Calu3 (cell line): ENCODE measurements at regions not wholly inside any gene's neighbourhood (a gene's known extent, or its start where the extent isn't known, plus 50 kb on each side); places are given as distances from the start of the nearest gene placed in this dataset.
"Not testable (repeated sequence)": the region's sequence is repeated elsewhere in the genome, so short reads cannot be mapped to it uniquely, and the experiment has no call there.

ENCODE experiments used
- BruUV-seq: library from RNA; stranded (reverse); fragments of 400-500 nt; replicated peaks from 2 replicates; lab custom pipeline; 2021; lab: Mats Ljungman, UMichigan
- CTCF ChIA-PET: fragments of 300-600 bp; sonication (Branson Sonifier 250); formaldehyde crosslinking; loops from one replicate; lab custom pipeline; 2022; ENCODE audit warnings: antibody characterized with exemption; lab: Charles Lee
- DNase-seq: peaks from one replicate; pipeline ENCODE4 v3.0.0; 2022
- H3K27ac Mint-ChIP-seq: one replicate; pipeline ENCODE4 v1.8.0; 2022; ENCODE audit warnings: mixed read lengths; ENCODE audit not compliant: unreplicated experiment
- H3K27me3 Mint-ChIP-seq: one replicate; pipeline ENCODE4 v1.8.0; 2022; ENCODE audit warnings: mixed read lengths; ENCODE audit not compliant: unreplicated experiment
- H3K36me3 Mint-ChIP-seq: one replicate; pipeline ENCODE4 v1.8.0; 2022; ENCODE audit warnings: mild to moderate bottlenecking, moderate library complexity, mixed read lengths; ENCODE audit not compliant: insufficient read depth, unreplicated experiment
- H3K4me1 Mint-ChIP-seq: one replicate; pipeline ENCODE4 v1.8.0; 2022; ENCODE audit warnings: mild to moderate bottlenecking, low read depth, mixed read lengths; ENCODE audit not compliant: unreplicated experiment
- H3K4me3 Mint-ChIP-seq: one replicate; pipeline ENCODE4 v1.8.0; 2022; ENCODE audit warnings: mild to moderate bottlenecking, low read depth, moderate library complexity, mixed read lengths; ENCODE audit not compliant: unreplicated experiment
- H3K9me3 Mint-ChIP-seq: one replicate; pipeline ENCODE4 v1.8.0; 2022; ENCODE audit warnings: low read depth, mixed read lengths; ENCODE audit not compliant: unreplicated experiment
- CTCF ChIP-seq: fragments of 200-600 bp; IDR thresholded peaks from one replicate; pipeline ENCODE4 v1.8.0; 2022; ENCODE audit warnings: antibody characterized with exemption; ENCODE audit not compliant: unreplicated experiment
- intact Hi-C: fragments of 100-400 bp; cut with micrococcal nuclease; formaldehyde crosslinking; loops from one replicate; pipeline ENCODE4 v1.10.0; 2022; ENCODE audit not compliant: unreplicated experiment

GRCh38 chr6:166235666-166236292 is 68.1 kb upstream of the TBXT start:
- no peaks in the 10 kb centered on the region for H3K4me1 Mint-ChIP-seq
- TF ChIP-seq CTCF, result no peak
- CTCF ChIA-PET, result no interaction called here
- no peak overlapping the region for H3K4me3 Mint-ChIP-seq
- no peaks in the 10 kb centered on the region for H3K9me3 Mint-ChIP-seq
- intact Hi-C loops, result no loop called here
- no peak overlapping the region for H3K27ac Mint-ChIP-seq
- H3K36me3 Mint-ChIP-seq, result no peaks in the 10 kb centered on the region
- H3K27me3 Mint-ChIP-seq, result peaks cover 59% of the 10 kb centered on the region
- DNase-seq, result no peak
- no TSS peak for BruUV-seq

GRCh38 chr6:166231181-166231580 is 63.5 kb upstream of the TBXT start:
- DNase-seq, H3K4me1 Mint-ChIP-seq, H3K4me3 Mint-ChIP-seq, BruUV-seq, H3K36me3 Mint-ChIP-seq, intact Hi-C loops, CTCF ChIA-PET, H3K9me3 Mint-ChIP-seq, H3K27ac Mint-ChIP-seq: not testable (repeated sequence)
- H3K27me3 Mint-ChIP-seq, result peaks cover 58% of the 10 kb centered on the region

GRCh38 chr6:166228839-166229528 is 61.3 kb upstream of the TBXT start:
- Mint-ChIP-seq H3K27me3 (peaks cover 61% of the 10 kb centered on the region), H3K4me1 (no peaks in the 10 kb centered on the region), H3K36me3 (no peaks in the 10 kb centered on the region), H3K27ac (no peak overlapping the region), H3K9me3 (no peaks in the 10 kb centered on the region), H3K4me3 (no peak overlapping the region)
- TF ChIP-seq CTCF, result no peak
- no peak for DNase-seq
- BruUV-seq, result no TSS peak
- intact Hi-C loops, result no loop called here
- CTCF ChIA-PET, result no interaction called here

GRCh38 chr6:166228425-166228824 is 60.8 kb upstream of the TBXT start:
- BruUV-seq, result no TSS peak
- Mint-ChIP-seq H3K4me1 (no peaks in the 10 kb centered on the region), H3K27ac (no peak overlapping the region), H3K27me3 (peaks cover 67% of the 10 kb centered on the region), H3K36me3 (no peaks in the 10 kb centered on the region), H3K4me3 (no peak overlapping the region), H3K9me3 (no peaks in the 10 kb centered on the region)
- CTCF ChIA-PET, result no interaction called here
- intact Hi-C loops, result no loop called here
- DNase-seq, result no peak
- TF ChIP-seq CTCF, result no peak

GRCh38 chr6:166223079-166223478 is 55.4 kb upstream of the TBXT start:
- Mint-ChIP-seq H3K27me3 (peaks cover 59% of the 10 kb centered on the region), H3K4me3 (no peak overlapping the region), H3K27ac (no peak overlapping the region), H3K4me1 (peaks cover 7% of the 10 kb centered on the region), H3K36me3 (no peaks in the 10 kb centered on the region), H3K9me3 (no peaks in the 10 kb centered on the region)
- no peak for TF ChIP-seq CTCF
- DNase-seq, result no peak
- BruUV-seq, result no TSS peak
- CTCF ChIA-PET, result no interaction called here
- intact Hi-C loops, result no loop called here
